Thymus (tissue), 11 donors: ENCODE measurements at regions not wholly inside any gene's neighbourhood (a gene's known extent, or its start where the extent isn't known, plus 50 kb on each side); places are given as distances from the start of the nearest gene placed in this dataset.
"Not testable (repeated sequence)": the region's sequence is repeated elsewhere in the genome, so short reads cannot be mapped to it uniquely, and the experiment has no call there.

Experiments
- DNase-seq, 9 donors: peaks; one replicate each; pipeline ENCODE4 v3.0.0-alpha.2; 2013; ENCODE audit warnings: low spot score in 9 of 9, low read depth in 6 of 9, missing footprints in 1 of 9
- H3K27ac ChIP-seq, 2 donors: one replicate each; pipeline ENCODE4 v1.5.1; 2013; ENCODE audit warnings: control low read depth in 1 of 2, low read depth in 1 of 2, low read length in 1 of 2, mild to moderate bottlenecking in 1 of 2, moderate library complexity in 1 of 2
- H3K27me3 ChIP-seq, 2 donors: one replicate each; pipeline ENCODE4 v1.5.1; 2013; ENCODE audit warnings: low read length in 1 of 2; ENCODE audit not compliant: control insufficient read depth in 2 of 2, insufficient read depth in 1 of 2
- H3K36me3 ChIP-seq, 2 donors: one replicate each; pipeline ENCODE4 v1.5.1; 2013; ENCODE audit warnings: low read length in 1 of 2, mild to moderate bottlenecking in 1 of 2, moderate library complexity in 1 of 2; ENCODE audit not compliant: control insufficient read depth in 2 of 2, insufficient read depth in 2 of 2
- H3K4me1 ChIP-seq, 2 donors: one replicate each; pipeline ENCODE4 v1.5.1; 2013; ENCODE audit warnings: low read length in 2 of 2; ENCODE audit not compliant: control insufficient read depth in 2 of 2, insufficient read depth in 2 of 2
- H3K4me3 ChIP-seq, 2 donors: one replicate each; pipeline ENCODE4 v1.5.1; 2013; ENCODE audit warnings: low read length in 2 of 2, control low read depth in 1 of 2, mild to moderate bottlenecking in 1 of 2
- H3K9me3 ChIP-seq, 2 donors: one replicate each; pipeline ENCODE4 v1.5.1; 2013; ENCODE audit warnings: low read length in 1 of 2, mild to moderate bottlenecking in 1 of 2; ENCODE audit not compliant: control insufficient read depth in 2 of 2, insufficient read depth in 1 of 2
- WGBS: extraction: QIAGEN DNeasy Blood & Tissue Kit; methylation state at CpG from one replicate; pipeline ENCODE4 v1.1.7; 2013; 5-methylcytosine and 5-hydroxymethylcytosine counted together
- donor health status: healthy.

DNA sequence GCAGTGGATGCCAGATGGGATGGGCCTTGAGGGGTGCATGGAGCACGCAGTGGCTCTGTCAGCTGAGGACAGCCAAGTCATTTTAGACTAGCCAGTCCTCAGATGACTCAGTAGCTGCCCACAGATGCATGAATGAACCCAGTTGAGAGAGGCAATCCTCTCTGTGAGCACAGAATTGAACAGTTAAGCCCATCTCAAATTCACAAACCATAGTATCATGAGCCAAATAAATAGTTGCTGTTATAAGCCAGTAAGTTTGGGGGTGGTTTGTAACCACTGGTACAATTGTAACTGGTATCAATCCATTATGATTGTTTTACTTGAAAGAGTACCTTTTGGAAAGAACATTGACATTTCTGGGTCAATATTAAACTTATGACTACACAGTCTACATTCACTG, 120.0 kb upstream of the NEK3 start:
- H3K9me3 ChIP-seq, H3K36me3 ChIP-seq, H3K4me3 ChIP-seq, H3K27ac ChIP-seq, DNase-seq, H3K27me3 ChIP-seq, H3K4me1 ChIP-seq: not testable (repeated sequence)
- no CpG with 5 or more reads among the region's 1 CpG for WGBS

DNA sequence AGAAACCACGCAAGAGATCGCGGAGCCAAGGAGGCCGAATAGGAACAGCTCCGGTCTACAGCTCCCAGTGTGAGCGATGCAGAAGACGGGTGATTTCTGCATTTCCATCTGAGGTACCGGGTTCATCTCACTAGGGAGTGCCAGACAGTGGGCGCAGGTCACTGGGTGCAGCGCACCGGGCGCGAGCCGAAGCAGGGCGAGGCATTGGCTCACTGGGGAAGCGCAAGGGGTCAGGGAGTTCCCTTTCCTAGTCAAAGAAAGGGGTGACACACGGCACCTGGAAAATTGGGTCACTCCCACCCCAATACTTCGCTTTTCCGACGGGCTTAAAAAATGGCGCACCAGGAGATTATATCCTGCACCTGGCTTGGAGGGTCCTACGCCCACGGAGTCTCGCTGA, 94.9 kb upstream of the NEK3 start:
- WGBS: 98% methylated on average over 24 of the region's 24 CpGs
- H3K9me3 ChIP-seq, H3K4me3 ChIP-seq, H3K36me3 ChIP-seq, DNase-seq, H3K27me3 ChIP-seq, H3K27ac ChIP-seq, H3K4me1 ChIP-seq: not testable (repeated sequence)

DNA sequence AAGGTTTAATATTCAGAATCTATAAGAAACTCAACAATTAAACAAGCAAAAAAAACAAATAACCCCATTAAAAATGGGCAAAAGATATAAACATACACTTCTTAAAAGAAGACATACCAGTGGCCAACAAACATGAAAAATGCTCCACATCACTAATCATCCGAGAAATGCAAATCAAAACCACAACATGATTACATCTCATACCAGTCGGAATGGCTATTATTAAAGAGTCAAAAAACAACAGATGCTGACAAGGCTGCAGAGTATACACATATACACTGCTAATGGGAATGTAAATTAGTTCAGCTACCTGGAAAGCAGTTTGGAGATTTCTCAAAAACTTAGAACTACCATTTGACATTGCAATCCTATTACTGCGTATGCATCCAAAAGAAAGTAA, 81.4 kb upstream of the NEK3 start:
- H3K27me3 ChIP-seq, H3K27ac ChIP-seq, H3K4me1 ChIP-seq, H3K36me3 ChIP-seq, H3K4me3 ChIP-seq, DNase-seq, H3K9me3 ChIP-seq: not testable (repeated sequence)
- 97% methylated on average over 3 of the region's 3 CpGs for WGBS

DNA sequence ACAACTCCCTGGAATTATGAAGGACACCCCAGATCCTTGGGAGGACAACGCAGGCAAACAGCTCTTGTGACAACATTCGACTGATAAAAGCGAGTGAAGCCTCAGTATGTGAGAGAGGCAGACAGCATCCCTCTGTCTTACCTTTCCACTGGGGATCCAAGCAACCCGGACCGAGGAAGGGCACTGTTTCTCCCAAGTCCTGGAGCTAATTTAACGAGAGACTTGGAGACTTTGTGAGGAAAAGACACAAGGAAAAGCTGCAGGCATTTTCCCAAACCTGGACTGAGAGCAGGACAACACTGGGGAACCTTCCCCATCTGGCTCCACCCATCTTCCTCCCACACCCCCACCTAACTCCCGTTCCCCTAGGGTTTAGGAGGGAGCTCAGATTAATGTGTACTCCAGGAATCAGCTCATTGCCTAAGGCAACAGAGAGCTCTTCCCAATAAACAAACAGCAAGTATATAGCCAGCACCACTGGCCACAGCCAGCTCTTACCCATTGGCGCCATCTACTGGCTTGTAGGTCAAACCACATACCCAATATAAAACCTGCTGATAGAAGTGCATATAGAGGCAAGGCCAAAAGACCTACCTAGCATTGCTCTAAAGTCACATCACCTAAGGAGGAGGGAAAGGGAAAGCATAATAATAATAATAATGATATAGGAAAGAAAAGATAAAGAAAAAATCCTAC, 76.7 kb upstream of the NEK3 start:
- not testable (repeated sequence) for H3K36me3 ChIP-seq, H3K27ac ChIP-seq, H3K4me3 ChIP-seq, H3K4me1 ChIP-seq, H3K9me3 ChIP-seq, H3K27me3 ChIP-seq
- peak; percentile 9 to 75 (median 55) for DNase-seq
- WGBS: 37% methylated on average over 5 of the region's 8 CpGs

DNA sequence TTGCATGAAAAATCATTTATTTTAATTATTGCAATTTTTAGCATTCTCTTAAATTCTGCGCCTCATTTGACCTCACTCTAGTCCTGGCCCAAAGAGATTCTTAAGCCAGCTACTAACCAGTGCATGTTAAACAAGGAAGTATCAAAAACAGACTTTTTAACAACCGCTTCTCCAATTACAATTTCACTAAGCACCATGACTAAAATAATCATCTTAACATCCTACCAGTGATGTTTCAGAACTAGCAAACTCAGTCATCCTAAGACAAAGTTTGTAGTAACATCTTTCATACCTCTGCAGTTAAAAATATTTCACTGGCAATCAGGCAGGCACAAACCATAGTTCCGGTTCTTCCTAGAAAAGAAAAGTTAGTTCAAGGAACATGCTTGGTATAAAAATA, 75.5 kb upstream of the NEK3 start:
- H3K9me3 ChIP-seq, H3K4me3 ChIP-seq, H3K27me3 ChIP-seq, H3K4me1 ChIP-seq, H3K36me3 ChIP-seq, DNase-seq, H3K27ac ChIP-seq: not testable (repeated sequence)
- WGBS: 91% methylated on average over 2 of the region's 3 CpGs

DNA sequence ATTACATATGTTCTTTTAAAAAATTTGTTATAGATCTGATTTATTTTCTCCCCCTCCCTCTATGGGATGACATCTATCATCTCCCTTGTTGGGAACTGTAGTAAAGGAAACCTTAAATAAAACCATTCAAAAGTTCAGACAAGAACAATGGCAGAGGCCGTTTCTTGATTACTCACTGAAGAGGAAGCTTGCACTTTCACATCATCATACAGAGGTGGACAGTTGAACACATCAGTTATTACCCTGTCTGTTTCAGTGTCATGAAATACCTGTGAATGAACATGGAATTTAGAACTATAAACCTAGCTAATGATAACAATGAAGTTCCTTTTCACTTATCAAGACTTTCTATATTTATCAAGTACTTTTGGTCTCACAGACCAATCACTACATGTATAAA, 63.7 kb upstream of the NEK3 start:
- H3K27ac ChIP-seq, H3K4me3 ChIP-seq, H3K4me1 ChIP-seq, H3K36me3 ChIP-seq, H3K9me3 ChIP-seq, DNase-seq, H3K27me3 ChIP-seq: not testable (repeated sequence)
- 70% methylated on average over 1 of the region's 1 CpG for WGBS

DNA sequence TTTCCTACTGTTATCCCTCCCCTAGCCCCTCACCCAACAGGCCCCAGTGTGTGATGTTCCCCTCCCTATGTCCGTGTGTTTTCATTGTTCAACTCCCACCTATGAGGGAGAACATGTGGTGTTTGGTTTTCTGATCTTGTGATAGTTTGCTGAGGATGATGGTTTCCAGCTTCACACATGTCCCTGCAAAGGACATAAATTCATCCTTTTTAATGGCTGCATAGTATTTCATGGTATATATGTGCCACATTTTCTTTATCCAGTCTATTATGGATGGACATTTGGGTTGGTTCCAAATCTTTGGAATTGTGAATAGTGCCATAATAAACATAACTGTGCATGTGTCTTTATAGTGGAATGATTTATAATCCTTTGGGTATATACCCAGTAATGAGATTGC, 54.5 kb upstream of the NEK3 start:
- DNase-seq, H3K4me3 ChIP-seq, H3K27ac ChIP-seq, H3K9me3 ChIP-seq, H3K36me3 ChIP-seq, H3K4me1 ChIP-seq, H3K27me3 ChIP-seq: not testable (repeated sequence)
- 100% methylated on average over 1 of the region's 1 CpG for WGBS

DNA sequence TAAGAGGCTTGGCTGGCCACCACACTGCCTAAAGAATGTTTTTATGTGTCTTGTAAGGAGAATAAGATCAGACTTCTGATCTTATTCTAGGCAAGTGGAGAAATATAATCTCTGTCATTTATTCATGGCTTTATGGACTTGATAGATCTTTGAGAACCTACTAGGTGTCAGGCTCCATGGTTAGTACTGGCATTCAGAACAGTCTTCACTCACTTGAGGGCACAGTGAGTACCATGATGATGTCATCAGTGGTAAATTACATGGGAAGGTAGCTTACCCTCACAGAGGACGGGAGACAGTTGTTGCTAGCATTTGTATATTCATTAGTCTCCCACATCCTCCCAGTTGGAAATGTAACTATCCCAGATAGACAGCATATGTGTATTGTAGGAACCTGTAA, 53.5 kb upstream of the NEK3 start:
- H3K4me3 ChIP-seq, H3K9me3 ChIP-seq, H3K4me1 ChIP-seq, DNase-seq, H3K36me3 ChIP-seq, H3K27ac ChIP-seq, H3K27me3 ChIP-seq: not testable (repeated sequence)
- 100% methylated on average over 1 of the region's 1 CpG for WGBS

DNA sequence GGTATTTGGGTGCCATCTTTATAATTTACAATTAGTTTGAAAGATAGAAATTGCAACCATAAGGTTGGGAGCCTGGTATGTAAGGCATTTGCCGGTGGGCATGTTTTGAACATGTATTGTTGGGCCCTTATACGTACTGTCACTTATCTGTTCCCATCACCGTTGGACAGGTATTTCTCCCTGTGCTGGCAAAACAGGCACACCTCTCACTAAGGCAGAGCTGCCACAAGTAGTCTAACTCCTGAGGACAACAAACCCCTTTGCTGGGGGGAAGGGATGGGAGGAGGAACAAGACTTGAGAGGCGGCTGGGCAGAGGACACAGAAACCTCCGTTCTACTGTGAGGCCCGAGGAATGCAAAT, 52.0 kb upstream of the NEK3 start:
- DNase-seq, H3K36me3 ChIP-seq: not testable (repeated sequence)
- 91% methylated on average over 6 of the region's 6 CpGs for WGBS

More for the DNA sequence above, 52.0 kb upstream of the NEK3 start:
- not testable (repeated sequence) for H3K27ac ChIP-seq, H3K4me1 ChIP-seq, H3K9me3 ChIP-seq, H3K27me3 ChIP-seq, H3K4me3 ChIP-seq
